Bronchial epithelial cell (primary cell): ENCODE measurements at regions not wholly inside any gene's neighbourhood (a gene's known extent, or its start where the extent isn't known, plus 50 kb on each side); places are given as distances from the start of the nearest gene placed in this dataset.

Source experiments
- DNase-seq: peaks from one replicate; pipeline ENCODE4 v3.0.0-alpha.2; 2010; ENCODE audit warnings: low read depth
- FAIRE-seq: peaks from 2 replicates; lab custom pipeline; 2011; peaks lifted over from hg19 to GRCh38; lab: Jason Lieb, UNC
- H3K27me3 ChIP-seq: 2 replicates; pipeline ENCODE4 v1.5.1; 2011; ENCODE audit warnings: low read length; ENCODE audit not compliant: control insufficient read depth, insufficient read depth
- H3K36me3 ChIP-seq: 2 replicates; pipeline ENCODE4 v1.5.1; 2011; ENCODE audit warnings: low read length; ENCODE audit not compliant: control insufficient read depth, insufficient read depth
- H3K4me3 ChIP-seq: 2 replicates; pipeline ENCODE4 v1.5.1; 2011; ENCODE audit warnings: mild to moderate bottlenecking, low read depth, low read length, control low read depth
- CTCF ChIP-seq: IDR thresholded peaks from 2 replicates; pipeline ENCODE4 v1.5.1; 2011; ENCODE audit warnings: mild to moderate bottlenecking, moderate library complexity, low read length, control low read depth, inconsistent platforms; ENCODE audit not compliant: insufficient read depth, severe bottlenecking

GRCh38 chr1:29557701-29558600 is 321.6 kb downstream of the PTPRU start:
- no peaks in the 10 kb centered on the region for H3K27me3 ChIP-seq
- no peak for TF ChIP-seq CTCF
- no peak for FAIRE-seq

GRCh38 chr1:29557066-29557465 is 320.7 kb downstream of the PTPRU start:
- Histone ChIP-seq H3K27me3 (no peaks in the 10 kb centered on the region), H3K36me3 (no peaks in the 10 kb centered on the region), H3K4me3 (no peak overlapping the region)
- DNase-seq (no peak), FAIRE-seq (no peak)
- no peak for TF ChIP-seq CTCF

More at GRCh38 chr1:29557701-29558600, 321.6 kb downstream of the PTPRU start:
- Histone ChIP-seq H3K4me3 (no peak overlapping the region), H3K36me3 (no peaks in the 10 kb centered on the region)
- no peak for DNase-seq

- Histone ChIP-seq H3K4me3 (no peak overlapping the region), H3K27me3 (no peaks in the 10 kb centered on the region), H3K36me3 (no peaks in the 10 kb centered on the region)
- FAIRE-seq = no peak
- TF ChIP-seq CTCF = no peak
- no peak for DNase-seq
These were observed 320.3 kb downstream of the PTPRU start for GRCh38 chr1:29556657-29557056.

GRCh38 chr1:29555043-29555620 is 318.8 kb downstream of the PTPRU start:
- no peaks in the 10 kb centered on the region for H3K27me3 ChIP-seq
- TF ChIP-seq CTCF = no peak
- H3K36me3 ChIP-seq = no peaks in the 10 kb centered on the region
- FAIRE-seq (no peak), DNase-seq (no peak)
- H3K4me3 ChIP-seq = no peak overlapping the region

- no peak for DNase-seq
These were observed 318.0 kb downstream of the PTPRU start for GRCh38 chr1:29554208-29554778.

More at GRCh38 chr1:29554208-29554778, 318.0 kb downstream of the PTPRU start:
- Histone ChIP-seq H3K4me3 (no peak overlapping the region), H3K36me3 (no peaks in the 10 kb centered on the region), H3K27me3 (no peaks in the 10 kb centered on the region)
- TF ChIP-seq CTCF = no peak
- no peak for FAIRE-seq
